OCI-LY7 (cell line): ENCODE measurements at regions not wholly inside any gene's neighbourhood (a gene's known extent, or its start where the extent isn't known, plus 50 kb on each side); places are given as distances from the start of the nearest gene placed in this dataset.

Experiments
- CTCF ChIP-seq: fragments of 200-600 bp; sonication (generic); conservative IDR thresholded peaks from 2 replicates; pipeline ENCODE4 v1.5.1; 2014; ENCODE audit warnings: mild to moderate bottlenecking, antibody characterized with exemption, low read length, moderate library complexity, mixed read lengths
- EZH2phosphoT487 ChIP-seq: fragments of 200-600 bp; sonication (generic); IDR thresholded peaks from 2 replicates; pipeline ENCODE4 v1.6.1; 2018; ENCODE audit warnings: low read depth, borderline replicate concordance, mild to moderate bottlenecking, mixed run types, antibody characterized with exemption, low read length, moderate library complexity, mixed read lengths

GRCh38 chr3:102887431-102887830 is 452.6 kb downstream of the ZPLD1 start:
- TF ChIP-seq CTCF (no peak), EZH2phosphoT487 (no peak)
